Activated CD4-positive, alpha-beta T cell treated with anti-CD3 and anti-CD28 coated beads, Interleukin-2, amount 10 ng/mL, durations not matched to agents 24 days and 14 days (primary cell): ENCODE measurements at regions not wholly inside any gene's neighbourhood (a gene's known extent, or its start where the extent isn't known, plus 50 kb on each side); places are given as distances from the start of the nearest gene placed in this dataset.

Experiments
- DNase-seq: peaks from one replicate; pipeline ENCODE4 v3.0.0; 2022
- H3K27ac Mint-ChIP-seq: one replicate; pipeline ENCODE4 v1.8.0; 2022; ENCODE audit warnings: mild to moderate bottlenecking, mixed read lengths
- H3K27me3 Mint-ChIP-seq: one replicate; pipeline ENCODE4 v1.8.0; 2022; ENCODE audit warnings: mixed read lengths
- H3K36me3 Mint-ChIP-seq: one replicate; pipeline ENCODE4 v1.8.0; 2022; ENCODE audit warnings: low read depth, mild to moderate bottlenecking, mixed read lengths
- H3K4me1 Mint-ChIP-seq: one replicate; pipeline ENCODE4 v1.8.0; 2021; ENCODE audit warnings: mixed read lengths
- H3K4me3 Mint-ChIP-seq: one replicate; pipeline ENCODE4 v1.8.0; 2022; ENCODE audit warnings: mild to moderate bottlenecking, moderate library complexity, mixed read lengths
- H3K9me3 Mint-ChIP-seq: one replicate; pipeline ENCODE4 v1.8.0; 2021; ENCODE audit warnings: mixed read lengths
- intact Hi-C: fragments of 100-400 bp; cut with micrococcal nuclease; formaldehyde crosslinking; loops from one replicate; pipeline ENCODE4 v1.15.1; 2023

DNA sequence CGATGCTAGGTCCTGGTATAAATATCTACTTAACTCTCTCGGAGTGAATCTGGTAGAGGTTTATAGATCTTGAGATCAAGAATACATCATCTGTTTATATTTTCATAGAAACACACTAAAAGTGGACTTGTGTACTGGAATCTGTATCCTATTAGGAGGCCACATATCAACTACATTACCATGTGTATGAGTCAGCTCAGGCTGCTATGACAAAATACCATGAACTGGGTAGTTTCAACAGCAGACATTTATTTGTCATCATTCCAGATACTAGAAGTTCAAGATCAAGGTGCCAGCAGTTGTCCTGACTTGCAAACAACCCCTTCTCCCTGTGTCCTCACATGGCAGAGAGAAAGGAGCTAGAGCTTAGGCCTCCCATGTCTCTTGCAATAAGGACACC lies 113.9 kb upstream of the PFKP start:
- peaks cover 10% of the 10 kb centered on the region for H3K27me3 Mint-ChIP-seq
- no peaks in the 10 kb centered on the region for H3K36me3 Mint-ChIP-seq
- H3K27ac Mint-ChIP-seq, result no peak overlapping the region
- no peak overlapping the region for H3K4me3 Mint-ChIP-seq
- no peak for DNase-seq
- peaks cover 5% of the 10 kb centered on the region for H3K9me3 Mint-ChIP-seq
- intact Hi-C loops, result no loop called here
- H3K4me1 Mint-ChIP-seq, result peaks cover 7% of the 10 kb centered on the region

DNA sequence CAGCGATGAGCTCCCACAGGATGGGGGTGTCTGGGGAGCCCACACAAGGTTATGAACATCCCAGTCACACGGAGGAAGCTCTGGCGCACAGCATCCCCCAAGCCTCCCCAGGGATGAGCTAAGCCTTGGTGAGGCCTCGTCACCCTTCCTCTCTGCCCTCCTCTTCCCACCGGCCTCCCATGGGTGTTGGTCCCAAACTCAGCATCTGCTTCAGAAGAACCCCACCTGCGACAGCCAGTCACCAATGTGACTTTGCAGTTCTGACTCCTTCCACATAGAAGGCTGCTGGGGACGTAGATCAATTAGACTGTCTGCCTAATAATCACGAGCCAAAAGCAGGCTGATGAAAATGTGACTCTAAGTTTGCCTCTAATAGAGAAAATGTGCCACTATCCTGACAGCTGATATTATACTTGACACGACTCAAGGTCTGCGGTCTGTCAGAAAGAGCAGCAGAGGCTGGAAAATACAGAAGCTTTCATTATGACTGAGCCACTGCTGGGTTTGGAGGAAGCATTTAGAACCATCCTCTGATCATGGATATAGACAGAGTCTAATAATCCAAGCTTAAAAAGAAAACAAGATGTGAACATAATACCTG lies 116.0 kb upstream of the PFKP start:
- Mint-ChIP-seq H3K36me3 (no peaks in the 10 kb centered on the region), H3K4me1 (peaks cover 13% of the 10 kb centered on the region), H3K9me3 (peaks cover 5% of the 10 kb centered on the region), H3K27me3 (peaks cover 8% of the 10 kb centered on the region), H3K4me3 (no peak overlapping the region), H3K27ac (no peak overlapping the region)
- DNase-seq, result no peak
- intact Hi-C loops, result no loop called here

DNA sequence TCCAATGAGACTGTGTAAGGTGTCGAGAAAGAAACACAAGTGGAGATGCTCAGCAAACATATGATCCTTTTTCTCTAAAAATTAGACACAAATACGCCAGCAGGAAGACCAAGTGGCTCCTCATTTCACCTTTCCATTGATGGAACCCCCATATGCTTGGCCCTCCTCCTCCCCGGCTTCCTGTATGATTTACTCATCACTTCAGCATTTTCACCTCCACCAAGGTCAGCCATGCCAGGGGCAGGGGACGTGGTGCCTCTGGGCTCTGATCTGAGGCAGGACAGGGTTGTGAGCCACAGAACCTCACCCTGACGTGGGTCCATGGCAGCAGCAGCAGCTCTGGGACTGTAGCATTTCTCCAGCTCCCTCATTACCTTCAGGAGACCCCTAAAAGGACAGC lies 116.8 kb upstream of the PFKP start:
- H3K27me3 Mint-ChIP-seq, result peaks cover 8% of the 10 kb centered on the region
- H3K4me1 Mint-ChIP-seq, result peaks cover 13% of the 10 kb centered on the region
- no peaks in the 10 kb centered on the region for H3K36me3 Mint-ChIP-seq
- peaks cover 5% of the 10 kb centered on the region for H3K9me3 Mint-ChIP-seq
- H3K4me3 Mint-ChIP-seq, result no peak overlapping the region
- no peak overlapping the region for H3K27ac Mint-ChIP-seq
- no peak for DNase-seq
- intact Hi-C loops, result no loop called here

DNA sequence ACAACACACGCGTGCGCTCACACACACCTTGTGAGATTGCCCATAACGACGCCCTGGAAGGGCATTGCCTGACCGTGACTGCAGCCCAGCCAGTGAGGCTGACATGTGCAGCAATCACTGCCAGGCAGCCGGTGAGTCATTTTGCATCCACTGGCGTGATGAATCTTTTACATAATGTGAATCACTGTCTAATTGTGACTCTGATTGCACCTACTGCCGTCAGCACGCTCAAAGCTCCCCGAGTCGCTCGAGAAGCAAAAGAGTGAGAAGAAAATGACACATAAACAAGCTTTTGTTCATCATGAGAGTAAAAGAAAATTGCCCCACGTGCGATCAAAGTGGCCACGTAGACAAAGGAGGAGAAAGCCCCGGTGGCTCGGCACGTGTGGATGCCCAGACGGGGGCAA lies 117.4 kb upstream of the PFKP start:
- Mint-ChIP-seq H3K27me3 (peaks cover 8% of the 10 kb centered on the region), H3K36me3 (no peaks in the 10 kb centered on the region), H3K9me3 (peaks cover 5% of the 10 kb centered on the region), H3K27ac (peak overlapping the region; percentile 53), H3K4me1 (peaks cover 13% of the 10 kb centered on the region), H3K4me3 (no peak overlapping the region)
- peak; percentile 63 for DNase-seq
- intact Hi-C loops, result no loop called here

DNA sequence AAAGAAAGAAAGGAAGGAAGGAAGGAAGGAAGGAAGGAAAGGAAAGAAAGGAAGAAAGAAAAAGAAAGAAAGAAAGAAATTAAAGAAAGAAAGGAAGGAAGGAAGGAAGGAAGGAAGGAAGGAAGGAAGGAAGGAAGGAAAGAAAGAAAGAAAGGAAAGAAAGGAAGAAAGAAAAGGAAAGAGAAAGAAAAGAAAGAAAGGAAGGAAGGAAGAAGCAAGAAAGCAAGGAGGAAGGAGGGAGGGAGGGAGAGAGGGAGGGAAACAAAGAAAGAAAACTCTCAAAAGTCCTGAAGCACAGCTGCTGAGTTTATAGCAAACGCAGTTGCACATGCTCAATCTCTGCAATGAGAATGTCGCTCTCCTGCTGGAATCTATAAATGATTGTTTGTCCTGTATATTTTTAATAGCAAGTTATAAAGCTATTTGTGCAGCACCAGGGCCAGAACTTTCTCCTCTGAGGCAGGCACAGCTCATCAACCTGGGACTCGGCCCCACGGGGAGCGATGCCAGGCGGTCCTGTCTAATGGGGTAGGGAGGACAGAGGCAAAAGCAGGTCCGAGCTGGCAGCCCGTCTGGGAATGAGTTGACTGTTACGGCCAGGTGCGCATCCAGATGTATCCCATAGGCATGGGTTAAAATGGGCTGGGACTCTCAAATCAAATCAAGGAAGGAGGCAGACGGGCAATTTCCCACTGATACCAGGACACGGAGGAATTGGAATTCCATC lies 118.0 kb upstream of the PFKP start:
- H3K27me3 Mint-ChIP-seq, result peaks cover 6% of the 10 kb centered on the region
- peaks cover 5% of the 10 kb centered on the region for H3K9me3 Mint-ChIP-seq
- peak overlapping the region; percentile 53 for H3K27ac Mint-ChIP-seq
- peaks cover 13% of the 10 kb centered on the region for H3K4me1 Mint-ChIP-seq
- no peak overlapping the region for H3K4me3 Mint-ChIP-seq
- H3K36me3 Mint-ChIP-seq, result no peaks in the 10 kb centered on the region
- intact Hi-C loops, result no loop called here
- DNase-seq, result no peak

DNA sequence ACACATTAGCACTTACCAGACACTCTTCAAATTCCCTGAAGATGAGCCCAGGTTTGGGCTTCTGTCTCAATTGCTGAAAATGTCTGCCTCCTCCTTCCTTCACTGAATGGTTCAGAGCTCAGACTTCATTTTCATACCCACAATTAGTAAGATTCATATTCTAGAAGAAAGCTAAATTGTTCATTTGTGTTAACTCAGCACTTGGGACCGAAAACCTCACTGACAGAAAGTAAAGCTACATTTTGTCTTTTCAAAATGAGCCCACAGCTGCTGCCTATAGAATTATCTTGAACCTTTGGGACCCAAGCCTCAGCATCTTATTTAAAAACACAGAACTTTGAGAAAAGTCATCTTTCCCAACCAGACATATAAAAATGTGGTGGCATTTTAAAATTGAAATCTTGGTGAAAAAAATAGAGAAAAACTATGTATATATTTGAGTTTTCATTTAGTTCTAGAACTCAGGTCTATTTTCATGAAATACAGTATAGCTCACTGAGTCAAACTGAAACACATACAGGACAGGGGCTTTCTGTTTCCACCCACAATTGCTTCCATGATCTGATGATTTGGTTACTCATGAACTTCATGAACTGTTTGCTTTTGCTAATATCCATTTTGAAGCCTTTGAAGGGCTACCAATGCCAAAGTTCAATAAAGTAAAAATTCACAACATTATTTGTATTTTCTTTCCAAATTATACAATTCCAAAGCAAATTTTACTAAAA lies 119.1 kb upstream of the PFKP start:
- Mint-ChIP-seq H3K9me3 (no peaks in the 10 kb centered on the region), H3K27me3 (peaks cover 2% of the 10 kb centered on the region), H3K36me3 (no peaks in the 10 kb centered on the region), H3K4me1 (peaks cover 13% of the 10 kb centered on the region), H3K27ac (peak overlapping the region; percentile 77), H3K4me3 (peak overlapping the region; percentile 5)
- intact Hi-C loops, result loop anchor here (1.0 kb wide), 1 partner anchor 147 kb away; no protein-coding TSS in a partner anchor
- DNase-seq, result peak; percentile 64

DNA sequence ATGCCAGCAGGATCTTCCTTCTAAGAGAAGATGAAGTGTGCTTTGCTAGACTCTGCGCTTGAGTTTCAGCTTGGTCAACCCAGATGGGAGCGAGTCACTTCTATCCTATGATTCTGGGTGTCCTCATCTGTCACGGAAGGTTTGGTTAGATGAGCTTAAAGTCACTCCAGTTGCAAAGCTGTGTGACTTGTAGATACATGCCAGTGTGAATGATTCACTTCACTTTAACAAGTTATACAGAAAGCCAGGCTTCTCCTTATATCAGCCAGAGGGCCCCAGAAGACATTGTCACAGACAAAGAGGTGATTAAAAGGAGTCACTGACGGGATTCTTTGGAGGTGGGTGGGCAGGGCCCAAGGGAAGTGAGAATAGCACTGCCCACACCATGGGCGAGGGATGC lies 122.6 kb upstream of the PFKP start:
- no peak overlapping the region for H3K4me3 Mint-ChIP-seq

DNA sequence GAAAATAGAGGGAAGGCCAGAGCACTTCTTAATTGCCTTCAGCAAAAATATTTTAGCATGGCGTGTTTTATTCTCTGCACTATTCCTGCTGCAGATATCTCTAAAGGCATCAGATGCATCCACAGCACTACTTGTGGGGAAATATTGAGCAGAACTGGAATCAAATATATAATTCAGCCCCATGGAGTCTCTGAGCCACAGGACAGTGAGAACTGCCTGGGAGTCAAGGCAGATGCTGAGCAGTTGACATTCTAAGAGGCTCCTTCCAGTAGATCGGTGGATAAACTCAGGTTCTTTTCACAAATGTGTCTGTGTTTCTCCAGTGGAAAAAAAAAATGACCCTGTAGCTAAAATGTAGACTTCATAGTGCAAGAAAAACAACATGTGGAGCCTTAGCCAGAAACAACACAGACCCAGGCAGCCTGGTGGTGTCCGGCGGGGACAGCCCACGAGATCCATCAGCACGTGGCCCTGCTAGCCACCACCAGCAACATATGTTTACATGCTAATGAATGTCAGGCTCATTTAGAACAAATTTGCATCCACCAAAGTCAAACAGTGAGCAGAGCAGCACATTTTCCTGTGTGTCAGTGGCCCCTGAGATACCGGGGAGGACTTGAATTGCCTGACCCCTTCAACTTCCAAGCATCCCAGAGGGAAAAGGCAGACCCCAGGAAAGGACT lies 123.3 kb upstream of the PFKP start:
- intact Hi-C loops, result loop anchor here (5.0 kb wide), 1 partner anchor 33 kb away; no protein-coding TSS in a partner anchor
- H3K36me3 Mint-ChIP-seq, result no peaks in the 10 kb centered on the region
- no peak for DNase-seq
- peaks cover 7% of the 10 kb centered on the region for H3K4me1 Mint-ChIP-seq
- no peaks in the 10 kb centered on the region for H3K9me3 Mint-ChIP-seq
- H3K27me3 Mint-ChIP-seq, result peaks cover 18% of the 10 kb centered on the region
- no peak overlapping the region for H3K27ac Mint-ChIP-seq
- no peak overlapping the region for H3K4me3 Mint-ChIP-seq

More for the DNA sequence above, 122.6 kb upstream of the PFKP start:
- Mint-ChIP-seq H3K4me1 (peaks cover 7% of the 10 kb centered on the region), H3K27me3 (peaks cover 12% of the 10 kb centered on the region), H3K9me3 (no peaks in the 10 kb centered on the region), H3K36me3 (no peaks in the 10 kb centered on the region), H3K27ac (no peak overlapping the region)
- no peak for DNase-seq
- intact Hi-C loops, result loop anchor here (5.0 kb wide), 1 partner anchor 33 kb away; no protein-coding TSS in a partner anchor

DNA sequence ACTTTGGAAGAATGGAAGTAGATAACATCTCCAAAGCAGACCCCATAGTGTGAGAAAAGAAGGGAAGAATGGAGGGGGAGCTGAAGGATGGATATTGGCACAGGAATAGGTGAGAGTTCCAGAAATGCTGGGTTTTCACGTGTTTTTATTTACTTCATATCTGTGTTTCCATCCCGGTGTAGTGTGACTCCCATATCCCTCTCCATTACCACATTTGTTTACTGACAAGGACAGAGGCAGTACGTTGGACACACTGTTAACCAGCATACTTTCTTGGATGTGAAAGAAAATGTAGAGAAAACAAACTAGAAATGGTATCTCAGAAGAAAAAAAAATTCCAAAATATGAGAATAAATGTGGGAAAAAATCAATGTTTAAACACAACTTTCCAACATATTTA lies 124.4 kb upstream of the PFKP start:
- Mint-ChIP-seq H3K4me3 (no peak overlapping the region), H3K36me3 (no peaks in the 10 kb centered on the region), H3K9me3 (no peaks in the 10 kb centered on the region), H3K27ac (no peak overlapping the region), H3K27me3 (peaks cover 24% of the 10 kb centered on the region), H3K4me1 (peaks cover 2% of the 10 kb centered on the region)
- intact Hi-C loops, result loop anchor here (5.0 kb wide), 1 partner anchor 34 kb away; no protein-coding TSS in a partner anchor
- DNase-seq, result no peak

DNA sequence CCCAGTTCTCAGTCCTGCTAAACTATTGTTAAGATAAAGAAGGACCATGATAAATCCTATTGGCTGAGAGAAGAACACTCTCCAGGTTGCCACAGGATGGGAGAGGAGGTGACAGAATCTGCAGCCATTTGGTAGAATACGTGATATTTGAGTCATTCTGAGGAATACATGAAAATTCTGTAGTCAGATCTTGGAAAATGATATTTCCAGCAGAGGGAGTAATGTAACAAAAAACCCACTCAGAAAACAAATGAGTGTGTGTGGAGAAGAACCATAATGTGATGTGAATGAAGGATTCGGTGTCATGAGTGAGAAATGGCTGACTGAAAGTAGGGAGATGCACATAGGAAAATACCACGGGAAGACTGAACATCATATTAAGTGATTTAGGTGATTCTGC lies 128.5 kb upstream of the PFKP start:
- peaks cover 28% of the 10 kb centered on the region for H3K27me3 Mint-ChIP-seq
- DNase-seq, result no peak
- H3K4me1 Mint-ChIP-seq, result no peaks in the 10 kb centered on the region
- no peaks in the 10 kb centered on the region for H3K9me3 Mint-ChIP-seq
- intact Hi-C loops, result no loop called here
- H3K4me3 Mint-ChIP-seq, result no peak overlapping the region
- no peaks in the 10 kb centered on the region for H3K36me3 Mint-ChIP-seq
- H3K27ac Mint-ChIP-seq, result no peak overlapping the region

DNA sequence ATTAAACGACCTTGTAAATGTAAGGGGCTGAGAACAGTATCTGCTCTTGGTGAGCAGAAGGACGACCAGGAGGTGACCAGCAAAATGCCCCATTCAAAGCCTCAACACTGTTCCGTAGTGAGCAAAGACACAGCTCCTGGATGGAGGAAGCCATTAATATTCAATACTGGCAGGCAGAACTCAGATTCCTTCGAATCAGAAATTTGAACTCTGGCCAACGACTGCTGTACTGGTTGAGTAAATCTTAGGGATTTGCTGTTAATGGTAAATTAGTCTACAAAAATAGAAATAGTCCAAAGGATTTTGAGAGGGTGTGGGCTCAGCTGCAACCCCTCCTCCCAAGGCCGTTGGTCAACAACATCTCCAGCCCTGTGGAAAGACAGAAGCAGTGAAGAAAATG lies 130.5 kb upstream of the PFKP start:
- H3K4me1 Mint-ChIP-seq, result no peaks in the 10 kb centered on the region
- no peaks in the 10 kb centered on the region for H3K9me3 Mint-ChIP-seq
- H3K4me3 Mint-ChIP-seq, result no peak overlapping the region
- peaks cover 21% of the 10 kb centered on the region for H3K27me3 Mint-ChIP-seq
- H3K36me3 Mint-ChIP-seq, result no peaks in the 10 kb centered on the region
- DNase-seq, result no peak
- intact Hi-C loops, result no loop called here
- no peak overlapping the region for H3K27ac Mint-ChIP-seq

DNA sequence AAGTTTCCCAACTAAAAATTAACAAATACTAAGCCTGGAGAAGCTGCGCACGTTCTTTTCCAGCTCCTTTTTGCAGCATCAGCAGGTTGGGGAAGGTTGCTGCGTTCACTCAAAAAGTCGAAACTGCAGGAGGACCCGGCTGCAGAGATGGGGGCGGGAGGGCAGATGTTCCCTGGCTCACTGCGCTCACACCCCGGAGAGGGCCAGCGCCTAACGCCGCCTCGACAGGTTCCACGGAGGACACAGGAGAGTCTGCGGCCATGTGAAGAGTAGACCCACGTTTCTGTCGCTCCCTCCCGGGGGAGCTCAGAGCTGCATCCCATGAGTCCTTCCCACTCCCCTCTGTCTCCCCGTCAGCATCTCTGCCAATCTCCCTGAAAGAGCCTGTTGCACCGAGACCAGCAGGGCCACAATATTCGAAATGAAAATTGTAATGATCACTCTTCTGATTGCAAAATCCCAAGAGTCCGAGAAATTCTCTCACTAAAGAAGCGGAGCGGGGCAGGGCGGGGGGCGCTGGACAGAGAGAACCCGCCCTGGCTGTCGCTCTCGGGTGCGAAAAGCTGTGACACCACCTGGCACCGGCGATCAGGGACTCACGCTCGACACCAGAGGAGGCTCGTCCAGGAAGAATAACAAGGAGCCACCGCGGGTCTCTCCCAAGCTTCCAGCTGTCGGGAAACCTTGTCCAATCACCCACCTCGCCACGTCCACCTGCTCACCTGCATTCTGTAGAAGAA lies 131.5 kb upstream of the PFKP start:
- Mint-ChIP-seq H3K4me1 (no peaks in the 10 kb centered on the region), H3K27ac (no peak overlapping the region), H3K27me3 (peaks cover 16% of the 10 kb centered on the region), H3K4me3 (no peak overlapping the region), H3K9me3 (no peaks in the 10 kb centered on the region), H3K36me3 (no peaks in the 10 kb centered on the region)
- DNase-seq, result no peak
- intact Hi-C loops, result no loop called here

DNA sequence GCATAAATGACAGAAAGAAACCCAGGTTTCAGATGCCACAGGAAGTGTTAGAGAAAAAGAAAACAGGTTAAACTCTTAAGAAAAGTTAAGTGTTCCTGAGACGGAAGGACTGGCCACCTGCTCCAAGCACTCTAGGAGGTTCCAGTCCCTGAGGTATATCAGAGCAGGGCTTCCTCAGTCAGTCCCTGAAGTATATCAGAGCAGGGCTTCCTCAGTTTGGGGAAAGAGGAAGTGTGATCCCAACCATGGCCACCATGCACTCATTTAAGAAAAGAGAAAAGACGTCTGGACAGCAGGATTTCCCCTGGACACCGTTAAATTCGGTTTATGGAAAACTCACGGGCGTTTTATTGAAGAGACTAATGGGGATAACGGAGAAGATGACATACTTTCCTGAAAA lies 133.4 kb upstream of the PFKP start:
- intact Hi-C loops, result no loop called here
- H3K9me3 Mint-ChIP-seq, result no peaks in the 10 kb centered on the region
- no peak overlapping the region for H3K4me3 Mint-ChIP-seq
- no peaks in the 10 kb centered on the region for H3K4me1 Mint-ChIP-seq
- no peak overlapping the region for H3K27ac Mint-ChIP-seq
- H3K27me3 Mint-ChIP-seq, result peaks cover 10% of the 10 kb centered on the region
- DNase-seq, result no peak
- H3K36me3 Mint-ChIP-seq, result no peaks in the 10 kb centered on the region
